ENCODE measurements at regions not wholly inside any gene's neighbourhood (a gene's known extent, or its start where the extent isn't known, plus 50 kb on each side); places are given as distances from the start of the nearest gene placed in this dataset.
"Not testable (repeated sequence)": the region's sequence is repeated elsewhere in the genome, so short reads cannot be mapped to it uniquely, and the experiment has no call there.

DNA sequence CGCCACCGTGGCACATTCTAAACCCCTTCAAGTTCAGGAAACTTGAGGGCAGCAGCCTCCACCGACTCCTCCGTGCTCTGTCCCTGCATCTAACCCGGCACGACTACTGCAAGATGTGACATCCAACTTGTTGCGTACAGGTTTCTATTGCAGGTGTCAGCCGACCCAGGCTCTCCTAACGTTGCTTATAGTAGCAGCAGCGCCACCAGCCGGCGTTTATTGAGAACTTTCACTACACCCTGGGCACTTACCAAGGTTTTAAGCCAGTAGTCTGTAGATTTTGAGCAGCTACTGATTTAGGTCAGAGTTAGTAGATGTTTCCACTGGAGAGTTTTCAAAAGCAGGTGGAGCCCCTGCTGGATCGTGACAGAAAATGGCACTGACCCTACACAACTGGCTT lies 200.6 kb upstream of the PRKX start:
- not testable (repeated sequence) for H3K27me3 ChIP-seq (ENCODE audit: insufficient read depth, low read depth, low read length); H2AFZ ChIP-seq (ENCODE audit: low read depth, low read length); H3K36me3 ChIP-seq (ENCODE audit: insufficient read depth, low read length); H3K9me2 ChIP-seq (ENCODE audit: insufficient read depth, low read length); H3K27ac ChIP-seq (ENCODE audit: low read length); H3F3A ChIP-seq (ENCODE audit: insufficient read depth, low read length, poor library complexity, severe bottlenecking); H3K4me2 ChIP-seq (ENCODE audit: low read length); H3K79me2 ChIP-seq (replicated peaks; ENCODE audit: insufficient read depth, low read length); H4K20me1 ChIP-seq (ENCODE audit: insufficient read depth); H3K4me3 ChIP-seq (ENCODE audit: low read length); H3K9me3 ChIP-seq (ENCODE audit: low read length); H3K9ac ChIP-seq (ENCODE audit: low read length)

GRCh38 chrX:3911012-3911411 lies 197.6 kb upstream of the PRKX start:
- not testable (repeated sequence) for H3F3A ChIP-seq (ENCODE audit: insufficient read depth, low read length, poor library complexity, severe bottlenecking); H3K4me2 ChIP-seq (ENCODE audit: low read length); H3K27ac ChIP-seq (ENCODE audit: low read length); H3K4me3 ChIP-seq (ENCODE audit: low read length); H3K27me3 ChIP-seq (ENCODE audit: insufficient read depth, low read depth, low read length); H4K20me1 ChIP-seq (ENCODE audit: insufficient read depth); H3K79me2 ChIP-seq (replicated peaks; ENCODE audit: insufficient read depth, low read length); H3K9me3 ChIP-seq (ENCODE audit: low read length); H3K36me3 ChIP-seq (ENCODE audit: insufficient read depth, low read length); H3K9me2 ChIP-seq (ENCODE audit: insufficient read depth, low read length); H3K9ac ChIP-seq (ENCODE audit: low read length); H2AFZ ChIP-seq (ENCODE audit: low read depth, low read length)

DNA sequence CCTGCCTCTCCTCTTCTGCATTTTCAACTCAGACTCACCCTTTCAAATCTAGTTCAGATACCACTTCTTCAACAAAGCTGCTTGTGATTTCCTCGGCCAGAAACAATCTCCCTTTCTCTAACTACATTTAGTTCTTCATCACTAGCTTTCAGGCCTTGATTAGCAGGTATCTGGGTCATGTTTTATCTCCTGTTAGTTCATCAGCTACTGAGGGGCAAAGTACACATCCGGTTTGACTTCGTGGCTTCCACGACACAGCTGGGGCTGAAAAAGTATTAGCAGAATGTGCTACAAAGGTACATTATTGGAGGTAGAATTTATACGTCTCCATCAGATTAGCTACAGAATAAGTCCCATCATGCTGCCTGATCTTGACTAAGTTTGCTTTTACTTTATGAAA lies 197.2 kb upstream of the PRKX start:
- not testable (repeated sequence) for H3K9ac ChIP-seq (ENCODE audit: low read length); H2AFZ ChIP-seq (ENCODE audit: low read depth, low read length); H3F3A ChIP-seq (ENCODE audit: insufficient read depth, low read length, poor library complexity, severe bottlenecking); H3K4me2 ChIP-seq (ENCODE audit: low read length); H3K9me2 ChIP-seq (ENCODE audit: insufficient read depth, low read length); H3K4me3 ChIP-seq (ENCODE audit: low read length); H4K20me1 ChIP-seq (ENCODE audit: insufficient read depth); H3K9me3 ChIP-seq (ENCODE audit: low read length); H3K27ac ChIP-seq (ENCODE audit: low read length); H3K27me3 ChIP-seq (ENCODE audit: insufficient read depth, low read depth, low read length); H3K79me2 ChIP-seq (replicated peaks; ENCODE audit: insufficient read depth, low read length); H3K36me3 ChIP-seq (ENCODE audit: insufficient read depth, low read length)

DNA sequence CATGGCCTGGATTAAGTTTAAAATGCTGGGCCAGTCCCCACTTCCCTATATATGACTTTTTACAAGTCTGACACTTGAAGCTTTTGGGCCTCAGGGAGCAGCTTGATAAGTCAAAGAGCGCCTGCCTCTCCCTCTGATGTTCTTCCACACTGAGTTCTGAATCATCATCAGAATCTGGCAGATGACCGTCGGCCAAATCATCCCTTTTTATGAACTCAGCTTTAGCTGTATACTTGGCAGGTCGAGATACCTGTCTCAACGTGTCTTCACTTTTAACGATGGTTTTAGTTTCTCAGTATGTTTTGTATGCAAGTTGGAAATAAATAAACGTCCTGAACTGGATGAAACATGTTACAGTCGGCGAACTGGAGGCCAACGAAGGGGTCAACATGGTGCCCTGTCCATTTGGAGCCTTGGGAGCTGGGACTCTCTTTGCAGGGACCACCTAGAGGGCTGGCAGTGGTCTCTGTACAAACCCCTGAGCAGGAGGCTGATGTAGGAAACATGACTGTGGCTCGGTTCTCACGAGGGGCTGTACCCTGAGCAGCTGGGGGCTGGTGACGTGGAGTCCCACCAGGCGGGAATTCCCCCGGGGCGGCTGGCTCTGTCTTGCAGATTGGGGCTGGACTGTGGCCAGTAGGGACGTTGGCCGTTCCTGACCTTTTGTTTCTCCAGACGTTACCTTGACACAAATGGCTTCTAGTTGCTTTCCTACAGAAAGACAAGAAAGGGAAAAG lies 192.2 kb upstream of the PRKX start:
- not testable (repeated sequence) for H3K79me2 ChIP-seq (replicated peaks; ENCODE audit: insufficient read depth, low read length); H3K4me2 ChIP-seq (ENCODE audit: low read length); H3F3A ChIP-seq (ENCODE audit: insufficient read depth, low read length, poor library complexity, severe bottlenecking); H3K9ac ChIP-seq (ENCODE audit: low read length); H3K36me3 ChIP-seq (ENCODE audit: insufficient read depth, low read length); H3K9me2 ChIP-seq (ENCODE audit: insufficient read depth, low read length); H4K20me1 ChIP-seq (ENCODE audit: insufficient read depth); H3K9me3 ChIP-seq (ENCODE audit: low read length); H2AFZ ChIP-seq (ENCODE audit: low read depth, low read length); H3K4me3 ChIP-seq (ENCODE audit: low read length); H3K27me3 ChIP-seq (ENCODE audit: insufficient read depth, low read depth, low read length); H3K27ac ChIP-seq (ENCODE audit: low read length)

- not testable (repeated sequence) for H3K36me3 ChIP-seq (ENCODE audit: insufficient read depth, low read length); H3F3A ChIP-seq (ENCODE audit: insufficient read depth, low read length, poor library complexity, severe bottlenecking); H4K20me1 ChIP-seq (ENCODE audit: insufficient read depth); H3K27me3 ChIP-seq (ENCODE audit: insufficient read depth, low read depth, low read length); H3K4me2 ChIP-seq (ENCODE audit: low read length); H3K9ac ChIP-seq (ENCODE audit: low read length); H3K79me2 ChIP-seq (replicated peaks; ENCODE audit: insufficient read depth, low read length); H3K27ac ChIP-seq (ENCODE audit: low read length); H3K4me3 ChIP-seq (ENCODE audit: low read length); H2AFZ ChIP-seq (ENCODE audit: low read depth, low read length); H3K9me3 ChIP-seq (ENCODE audit: low read length); H3K9me2 ChIP-seq (ENCODE audit: insufficient read depth, low read length)
Observed at GRCh38 chrX:3902222-3902621, 188.8 kb upstream of the PRKX start.

- not testable (repeated sequence) for H3F3A ChIP-seq (ENCODE audit: insufficient read depth, low read length, poor library complexity, severe bottlenecking); H3K4me2 ChIP-seq (ENCODE audit: low read length); H3K79me2 ChIP-seq (replicated peaks; ENCODE audit: insufficient read depth, low read length); H2AFZ ChIP-seq (ENCODE audit: low read depth, low read length); H3K27ac ChIP-seq (ENCODE audit: low read length); H3K9me3 ChIP-seq (ENCODE audit: low read length); H3K27me3 ChIP-seq (ENCODE audit: insufficient read depth, low read depth, low read length); H3K36me3 ChIP-seq (ENCODE audit: insufficient read depth, low read length); H4K20me1 ChIP-seq (ENCODE audit: insufficient read depth); H3K9me2 ChIP-seq (ENCODE audit: insufficient read depth, low read length); H3K4me3 ChIP-seq (ENCODE audit: low read length); H3K9ac ChIP-seq (ENCODE audit: low read length)
Observed at GRCh38 chrX:3896755-3897154, 183.3 kb upstream of the PRKX start.

DNA sequence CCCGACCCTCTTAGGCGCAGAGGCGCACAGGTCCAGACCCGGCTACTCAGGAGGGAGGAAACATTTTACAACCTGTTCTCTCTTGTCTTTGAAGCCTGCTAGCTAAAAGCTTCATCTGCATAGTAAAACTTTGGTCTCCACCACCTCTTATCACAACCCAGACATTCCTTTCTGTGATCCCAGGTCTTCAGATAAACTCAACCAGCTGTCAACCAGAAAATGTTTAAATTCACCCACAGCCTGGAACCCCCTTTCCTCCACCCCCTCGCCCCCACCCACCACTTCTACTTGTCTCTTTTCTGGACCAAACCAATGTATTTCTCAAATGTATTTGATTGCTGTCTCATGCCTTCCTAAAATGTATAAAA lies 169.1 kb upstream of the PRKX start:
- not testable (repeated sequence) for H4K20me1 ChIP-seq (ENCODE audit: insufficient read depth); H3K9ac ChIP-seq (ENCODE audit: low read length); H3K9me2 ChIP-seq (ENCODE audit: insufficient read depth, low read length); H2AFZ ChIP-seq (ENCODE audit: low read depth, low read length); H3K27me3 ChIP-seq (ENCODE audit: insufficient read depth, low read depth, low read length); H3K9me3 ChIP-seq (ENCODE audit: low read length); H3K4me3 ChIP-seq (ENCODE audit: low read length); H3K27ac ChIP-seq (ENCODE audit: low read length); H3K36me3 ChIP-seq (ENCODE audit: insufficient read depth, low read length); H3K4me2 ChIP-seq (ENCODE audit: low read length); H3K79me2 ChIP-seq (replicated peaks; ENCODE audit: insufficient read depth, low read length); H3F3A ChIP-seq (ENCODE audit: insufficient read depth, low read length, poor library complexity, severe bottlenecking)

GRCh38 chrX:3881898-3882552 lies 168.6 kb upstream of the PRKX start:
- H3F3A ChIP-seq (ENCODE audit: insufficient read depth, low read length, poor library complexity, severe bottlenecking); H3K79me2 ChIP-seq (replicated peaks; ENCODE audit: insufficient read depth, low read length); H4K20me1 ChIP-seq (ENCODE audit: insufficient read depth); H2AFZ ChIP-seq (ENCODE audit: low read depth, low read length); H3K4me3 ChIP-seq (ENCODE audit: low read length); H3K36me3 ChIP-seq (ENCODE audit: insufficient read depth, low read length); H3K9ac ChIP-seq (ENCODE audit: low read length); H3K9me3 ChIP-seq (ENCODE audit: low read length); H3K9me2 ChIP-seq (ENCODE audit: insufficient read depth, low read length); H3K27me3 ChIP-seq (ENCODE audit: insufficient read depth, low read depth, low read length); H3K4me2 ChIP-seq (ENCODE audit: low read length); H3K27ac ChIP-seq (ENCODE audit: low read length): not testable (repeated sequence)

Data from neural cell (in vitro differentiated cells).